GM12873 (cell line): ENCODE measurements at regions not wholly inside any gene's neighbourhood (a gene's known extent, or its start where the extent isn't known, plus 50 kb on each side); places are given as distances from the start of the nearest gene placed in this dataset.

ENCODE experiments used
- CTCF ChIP-seq: IDR thresholded peaks from 2 replicates; pipeline ENCODE4 v1.5.1; 2012; ENCODE audit warnings: low read depth, mild to moderate bottlenecking, moderate library complexity, low read length, control low read depth; ENCODE audit not compliant: insufficient read depth; ENCODE audit errors: missing control alignments

GRCh38 chr22:26732284-26732683 is 74.9 kb downstream of the MIAT start:
- TF ChIP-seq CTCF: no peak

- TF ChIP-seq CTCF: no peak
These were observed 77.1 kb downstream of the MIAT start for GRCh38 chr22:26734339-26735018.

DNA sequence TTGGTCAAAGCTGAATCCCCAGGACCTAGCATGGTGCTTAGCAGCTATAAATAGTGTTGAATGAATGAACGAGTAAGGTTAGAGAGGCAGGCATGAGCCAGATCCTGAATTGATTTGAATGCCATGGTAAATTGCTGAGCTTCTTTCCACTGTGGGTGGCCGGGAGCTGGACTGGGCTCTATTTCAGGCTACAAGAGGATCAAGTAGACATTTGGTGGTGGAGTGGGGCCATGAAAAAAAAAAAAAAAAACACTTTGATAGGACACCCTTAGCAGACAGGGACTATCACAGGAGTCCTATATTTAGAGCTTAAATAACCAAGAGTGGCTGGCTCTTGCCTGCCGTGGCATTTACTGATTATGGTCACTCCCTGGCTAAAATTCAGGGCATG is 77.6 kb downstream of the MIAT start:
- TF ChIP-seq CTCF: no peak

DNA sequence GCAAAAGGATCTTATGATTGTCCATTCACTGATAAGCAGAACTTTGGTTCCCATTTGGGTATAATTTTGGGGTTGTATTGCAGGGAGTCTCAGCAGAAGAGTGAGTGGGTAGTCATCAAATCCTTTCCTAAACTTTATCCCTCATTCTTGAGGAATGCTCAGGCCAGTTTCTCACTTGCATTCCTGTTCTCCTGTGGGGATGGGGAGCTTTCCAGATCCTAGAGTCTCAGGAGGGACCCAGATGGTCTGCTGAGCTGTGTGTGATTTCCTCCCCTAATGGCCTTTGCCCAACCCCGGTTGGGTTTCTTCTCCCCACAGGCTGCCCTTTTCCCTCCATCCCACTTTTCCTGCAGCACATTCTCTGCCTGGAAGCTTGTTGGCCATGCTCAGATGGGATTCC is 79.9 kb downstream of the MIAT start:
- no peak for TF ChIP-seq CTCF

- TF ChIP-seq CTCF: no peak
These were observed 82.9 kb downstream of the MIAT start for GRCh38 chr22:26740253-26740652.

DNA sequence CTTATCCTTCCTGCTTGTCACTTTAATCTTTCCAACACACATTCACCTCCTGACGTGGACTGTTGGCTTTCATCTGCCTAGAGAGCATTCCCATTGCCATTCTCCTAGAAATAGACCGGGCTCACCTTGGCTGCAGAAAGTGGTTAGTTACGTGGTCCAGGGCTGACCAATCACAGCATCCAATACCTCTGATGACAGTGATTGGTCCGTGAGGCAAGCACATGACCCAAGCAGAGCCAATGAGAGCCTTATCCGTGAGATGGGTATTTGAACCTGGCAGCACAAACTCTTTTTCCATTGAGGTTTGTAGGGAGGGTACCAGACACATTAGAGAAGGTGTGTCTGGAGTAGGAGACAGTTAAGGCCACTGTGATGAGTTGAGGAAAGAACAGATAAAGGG is 85.8 kb downstream of the MIAT start:
- TF ChIP-seq CTCF: no peak

GRCh38 chr22:26744892-26745808 is 87.8 kb downstream of the MIAT start:
- TF ChIP-seq CTCF: no peak
